Nephron progenitor cell (in vitro differentiated cells): ENCODE measurements at regions not wholly inside any gene's neighbourhood (a gene's known extent, or its start where the extent isn't known, plus 50 kb on each side); places are given as distances from the start of the nearest gene placed in this dataset.

Source experiments
- DNase-seq: peaks from one replicate; pipeline ENCODE4 v3.0.0; 2021
- H3K27ac Mint-ChIP-seq: 2 replicates; pipeline ENCODE4 v1.8.0; 2021; ENCODE audit warnings: mild to moderate bottlenecking, moderate library complexity, mixed read lengths
- H3K27me3 Mint-ChIP-seq: 2 replicates; pipeline ENCODE4 v1.8.0; 2021; ENCODE audit warnings: mild to moderate bottlenecking, low read depth, mixed read lengths; ENCODE audit not compliant: poor library complexity
- H3K36me3 Mint-ChIP-seq: 2 replicates; pipeline ENCODE4 v1.8.0; 2021; ENCODE audit warnings: low read depth, mixed read lengths
- H3K4me1 Mint-ChIP-seq: 2 replicates; pipeline ENCODE4 v1.8.0; 2021; ENCODE audit warnings: mixed read lengths
- H3K4me3 Mint-ChIP-seq: 2 replicates; pipeline ENCODE4 v1.8.0; 2021; ENCODE audit warnings: mild to moderate bottlenecking, moderate library complexity, mixed read lengths
- H3K9me3 Mint-ChIP-seq: 2 replicates; pipeline ENCODE4 v1.8.0; 2021; ENCODE audit warnings: mild to moderate bottlenecking, moderate library complexity, mixed read lengths
- CTCF ChIP-seq: fragments of 200-600 bp; sonication (generic); IDR thresholded peaks from 2 replicates; pipeline ENCODE4 v1.5.0; 2021; ENCODE audit warnings: antibody characterized with exemption

GRCh38 chr16:50459496-50460080, 88.6 kb upstream of the NKD1 start:
- no peaks in the 10 kb centered on the region for H3K9me3 Mint-ChIP-seq
- peaks cover 72% of the 10 kb centered on the region for H3K4me1 Mint-ChIP-seq
- H3K27ac Mint-ChIP-seq: no peak overlapping the region
- no peak overlapping the region for H3K4me3 Mint-ChIP-seq
- TF ChIP-seq CTCF: no peak
- no peaks in the 10 kb centered on the region for H3K36me3 Mint-ChIP-seq
- no peak for DNase-seq
- H3K27me3 Mint-ChIP-seq: peaks cover 12% of the 10 kb centered on the region

DNA sequence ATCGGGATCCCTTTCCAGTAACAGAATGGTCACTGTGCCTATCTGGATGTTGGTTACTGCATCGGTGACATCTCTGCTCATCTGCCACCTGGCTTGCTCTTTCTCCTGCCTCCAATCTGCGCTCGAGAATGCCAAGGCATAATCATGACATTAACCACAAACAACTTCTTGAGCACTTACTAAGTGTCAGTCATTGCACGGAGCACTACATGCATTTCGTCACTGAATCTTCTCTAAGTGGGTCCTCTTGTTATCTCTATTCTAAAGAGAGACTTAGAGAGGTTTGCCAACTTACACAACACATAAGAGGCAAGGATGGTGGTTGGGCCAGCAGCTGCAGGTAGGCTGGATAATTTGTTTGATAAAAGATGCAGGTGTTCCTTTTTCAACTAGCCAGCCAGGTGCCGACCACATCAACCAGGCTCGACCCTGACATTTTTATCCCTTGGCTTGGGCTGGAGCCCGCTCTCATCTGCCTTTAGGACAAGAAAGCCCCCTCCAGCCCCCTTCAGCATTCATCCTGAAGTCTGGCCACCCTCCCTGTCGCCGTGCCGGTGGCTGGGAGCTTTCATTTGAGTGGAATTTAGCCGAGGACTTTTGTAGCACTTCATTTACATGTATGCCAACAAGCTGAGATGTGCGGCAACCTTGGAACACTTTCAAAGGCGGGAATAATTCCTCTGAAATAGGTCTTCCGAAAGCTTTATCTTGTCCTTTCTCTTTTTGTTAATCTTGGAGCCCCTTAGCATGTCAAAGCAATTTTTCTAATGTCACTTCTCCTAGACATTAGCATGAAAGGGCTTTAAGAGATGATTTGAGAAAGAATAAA, 89.3 kb upstream of the NKD1 start:
- DNase-seq: no peak
- Mint-ChIP-seq H3K4me3 (no peak overlapping the region), H3K9me3 (no peaks in the 10 kb centered on the region), H3K27me3 (peaks cover 16% of the 10 kb centered on the region), H3K36me3 (no peaks in the 10 kb centered on the region), H3K27ac (no peak overlapping the region), H3K4me1 (peaks cover 79% of the 10 kb centered on the region)
- TF ChIP-seq CTCF: no peak

DNA sequence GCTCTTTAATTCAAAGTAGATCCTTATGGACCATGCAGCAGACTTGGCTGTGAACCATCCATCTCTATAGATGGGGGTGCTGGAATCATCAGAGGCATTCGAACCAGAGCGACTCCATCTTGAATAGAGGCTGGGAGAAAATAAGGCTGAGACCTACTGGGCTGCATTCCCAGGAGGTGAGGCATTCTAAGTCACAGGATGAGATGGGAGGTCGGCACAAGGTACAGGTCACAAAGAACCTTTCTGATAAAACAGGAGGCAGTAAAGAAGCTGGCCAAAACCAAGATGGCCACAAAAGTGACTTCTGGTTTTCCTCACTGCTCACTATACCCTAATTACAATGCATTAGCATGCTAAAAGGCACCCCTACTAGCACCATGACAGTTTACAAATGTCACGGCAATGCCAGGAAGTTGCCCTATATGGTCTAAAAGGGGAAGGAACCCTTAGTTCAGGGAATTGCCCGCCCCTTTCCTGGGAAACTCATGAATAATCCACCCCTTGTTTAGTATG, 89.2 kb upstream of the BRD7 start:
- no peak overlapping the region for H3K27ac Mint-ChIP-seq
- H3K4me1 Mint-ChIP-seq: peaks cover 73% of the 10 kb centered on the region
- DNase-seq: no peak

GRCh38 chr16:50457423-50457822, 88.6 kb upstream of the BRD7 start:
- TF ChIP-seq CTCF: no peak
- no peak for DNase-seq
- no peaks in the 10 kb centered on the region for H3K9me3 Mint-ChIP-seq
- H3K4me3 Mint-ChIP-seq: no peak overlapping the region
- H3K27me3 Mint-ChIP-seq: peaks cover 12% of the 10 kb centered on the region
- peaks cover 67% of the 10 kb centered on the region for H3K4me1 Mint-ChIP-seq
- H3K36me3 Mint-ChIP-seq: no peaks in the 10 kb centered on the region
- peak overlapping the region; percentile 62 for H3K27ac Mint-ChIP-seq

More for the DNA sequence above, 89.2 kb upstream of the BRD7 start:
- TF ChIP-seq CTCF: no peak
- Mint-ChIP-seq H3K36me3 (no peaks in the 10 kb centered on the region), H3K4me3 (no peak overlapping the region), H3K9me3 (no peaks in the 10 kb centered on the region), H3K27me3 (peaks cover 15% of the 10 kb centered on the region)

DNA sequence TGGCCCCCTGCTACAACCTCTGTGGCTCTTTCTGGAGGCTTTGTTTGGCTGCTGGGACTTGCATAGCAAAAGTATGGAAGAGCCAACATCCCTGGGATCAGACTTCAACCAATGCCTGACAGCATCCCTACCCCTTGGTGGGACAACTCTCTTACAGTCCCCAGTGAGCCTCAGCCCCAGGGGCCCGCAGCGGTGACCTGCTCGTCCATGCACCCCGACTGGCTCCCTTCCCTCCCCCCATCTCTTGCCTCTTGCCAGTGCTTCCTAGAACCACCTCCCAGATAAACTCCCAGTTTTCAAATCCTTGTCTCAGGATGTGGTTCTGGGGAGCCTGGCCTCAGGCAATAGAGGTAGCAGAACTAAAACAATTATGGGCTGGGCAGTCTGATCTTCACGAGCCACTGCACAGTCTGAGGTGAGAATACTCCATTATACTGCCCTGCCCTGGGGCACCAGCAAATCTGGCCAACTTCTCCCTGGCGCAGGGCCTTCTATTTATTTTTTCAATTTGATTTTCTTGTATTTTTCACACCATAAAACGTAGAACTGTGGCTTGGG, 86.6 kb upstream of the BRD7 start:
- no peak overlapping the region for H3K4me3 Mint-ChIP-seq
- H3K4me1 Mint-ChIP-seq: peaks cover 70% of the 10 kb centered on the region
- no peak for TF ChIP-seq CTCF
- peak overlapping the region; percentile 88 for H3K27ac Mint-ChIP-seq
- no peak for DNase-seq
- no peaks in the 10 kb centered on the region for H3K36me3 Mint-ChIP-seq
- no peaks in the 10 kb centered on the region for H3K9me3 Mint-ChIP-seq
- H3K27me3 Mint-ChIP-seq: peaks cover 12% of the 10 kb centered on the region
